ENCODE measurements at regions not wholly inside any gene's neighbourhood (a gene's known extent, or its start where the extent isn't known, plus 50 kb on each side); places are given as distances from the start of the nearest gene placed in this dataset.
"Not testable (repeated sequence)": the region's sequence is repeated elsewhere in the genome, so short reads cannot be mapped to it uniquely, and the experiment has no call there.

DNA sequence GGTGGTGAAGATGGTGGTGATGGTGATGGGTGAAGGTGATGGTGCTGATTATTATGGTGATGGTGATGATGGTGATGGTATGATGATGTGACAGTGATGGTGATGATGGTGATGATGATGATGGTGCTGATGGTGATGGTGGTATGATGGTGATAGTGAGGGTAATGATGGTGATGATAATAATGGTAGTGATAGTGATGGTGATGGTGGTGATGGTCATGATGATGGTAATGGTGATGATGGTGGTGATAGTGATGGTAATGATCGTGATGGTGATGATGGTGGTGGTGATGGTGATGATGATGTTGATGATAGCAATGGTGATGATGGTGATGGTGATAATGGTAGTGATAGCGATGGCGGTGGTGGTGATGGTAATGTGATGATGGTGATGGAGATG is 197.9 kb upstream of the ALG10B start:
- H3K27me3 ChIP-seq (replicated peaks; ENCODE audit: control insufficient read depth, insufficient read depth, low read length) = no peaks in the 10 kb centered on the region

DNA sequence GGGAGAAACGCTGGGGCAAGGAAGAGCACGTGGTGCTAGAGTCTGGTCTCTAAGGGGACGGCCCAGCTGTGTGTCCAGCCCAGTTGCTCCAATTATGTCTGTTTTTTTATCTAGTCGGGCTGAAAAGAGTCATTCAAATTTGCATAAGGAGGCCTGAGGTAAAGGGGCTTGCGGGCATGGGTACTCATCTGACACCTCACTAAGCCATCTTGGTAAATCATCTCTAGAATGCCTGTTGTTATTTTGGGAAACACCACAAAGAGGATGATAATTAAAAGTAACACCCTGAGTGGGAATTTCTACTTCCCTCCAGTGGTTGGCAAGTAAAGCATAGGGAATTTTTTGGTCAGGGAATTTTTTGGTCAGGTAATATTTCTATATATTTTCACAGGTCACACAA is 196.1 kb upstream of the ALG10B start:
- Histone ChIP-seq H3K36me3 (ENCODE audit: control insufficient read depth, insufficient read depth, low read length) (no peaks in the 10 kb centered on the region), H3K4me3 (replicated peaks; ENCODE audit: low read depth, low read length) (no peak overlapping the region), H3K27me3 (replicated peaks; ENCODE audit: control insufficient read depth, insufficient read depth, low read length) (no peaks in the 10 kb centered on the region)
- DNase-seq (ENCODE audit: extremely low read depth, insufficient read length) = no peak
- TF ChIP-seq, protein P1, sequence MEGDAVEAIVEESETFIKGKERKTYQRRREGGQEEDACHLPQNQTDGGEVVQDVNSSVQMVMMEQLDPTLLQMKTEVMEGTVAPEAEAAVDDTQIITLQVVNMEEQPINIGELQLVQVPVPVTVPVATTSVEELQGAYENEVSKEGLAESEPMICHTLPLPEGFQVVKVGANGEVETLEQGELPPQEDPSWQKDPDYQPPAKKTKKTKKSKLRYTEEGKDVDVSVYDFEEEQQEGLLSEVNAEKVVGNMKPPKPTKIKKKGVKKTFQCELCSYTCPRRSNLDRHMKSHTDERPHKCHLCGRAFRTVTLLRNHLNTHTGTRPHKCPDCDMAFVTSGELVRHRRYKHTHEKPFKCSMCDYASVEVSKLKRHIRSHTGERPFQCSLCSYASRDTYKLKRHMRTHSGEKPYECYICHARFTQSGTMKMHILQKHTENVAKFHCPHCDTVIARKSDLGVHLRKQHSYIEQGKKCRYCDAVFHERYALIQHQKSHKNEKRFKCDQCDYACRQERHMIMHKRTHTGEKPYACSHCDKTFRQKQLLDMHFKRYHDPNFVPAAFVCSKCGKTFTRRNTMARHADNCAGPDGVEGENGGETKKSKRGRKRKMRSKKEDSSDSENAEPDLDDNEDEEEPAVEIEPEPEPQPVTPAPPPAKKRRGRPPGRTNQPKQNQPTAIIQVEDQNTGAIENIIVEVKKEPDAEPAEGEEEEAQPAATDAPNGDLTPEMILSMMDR (IDR thresholded peaks at IDR 0.05; ENCODE audit: insufficient read depth, low read length, poor library complexity, severe bottlenecking) = no peak

More for the DNA sequence above, 197.9 kb upstream of the ALG10B start:
- DNase-seq (ENCODE audit: extremely low read depth, insufficient read length) = no peak
- TF ChIP-seq, protein P1 (IDR thresholded peaks at IDR 0.05; ENCODE audit: insufficient read depth, low read length, poor library complexity, severe bottlenecking) = no peak
- H3K36me3 ChIP-seq (ENCODE audit: control insufficient read depth, insufficient read depth, low read length) = no peaks in the 10 kb centered on the region
- no peak overlapping the region for H3K4me3 ChIP-seq (replicated peaks; ENCODE audit: low read depth, low read length)

DNA sequence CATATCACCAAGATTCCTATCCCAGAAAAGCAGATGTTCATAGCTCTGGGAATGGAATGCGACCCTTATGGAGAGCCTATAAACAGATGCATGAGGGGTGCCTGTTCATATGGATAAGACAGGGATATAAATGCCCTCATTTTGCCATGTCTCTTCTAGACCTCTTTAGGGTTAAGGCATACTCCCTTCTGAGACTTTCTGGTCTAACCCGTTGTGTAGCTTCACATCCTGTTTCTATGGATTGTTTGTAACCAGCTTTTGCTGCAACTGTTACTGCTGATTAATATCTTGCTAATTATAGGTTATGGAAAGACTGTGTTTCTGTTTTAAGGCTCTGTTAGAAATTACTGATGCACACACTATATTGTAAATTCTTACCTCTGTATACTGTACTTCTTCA is 193.5 kb upstream of the ALG10B start:
- H3K36me3 ChIP-seq (ENCODE audit: control insufficient read depth, insufficient read depth, low read length); DNase-seq (ENCODE audit: extremely low read depth, insufficient read length); H3K27me3 ChIP-seq (replicated peaks; ENCODE audit: control insufficient read depth, insufficient read depth, low read length); H3K4me3 ChIP-seq (replicated peaks; ENCODE audit: low read depth, low read length): not testable (repeated sequence)

DNA sequence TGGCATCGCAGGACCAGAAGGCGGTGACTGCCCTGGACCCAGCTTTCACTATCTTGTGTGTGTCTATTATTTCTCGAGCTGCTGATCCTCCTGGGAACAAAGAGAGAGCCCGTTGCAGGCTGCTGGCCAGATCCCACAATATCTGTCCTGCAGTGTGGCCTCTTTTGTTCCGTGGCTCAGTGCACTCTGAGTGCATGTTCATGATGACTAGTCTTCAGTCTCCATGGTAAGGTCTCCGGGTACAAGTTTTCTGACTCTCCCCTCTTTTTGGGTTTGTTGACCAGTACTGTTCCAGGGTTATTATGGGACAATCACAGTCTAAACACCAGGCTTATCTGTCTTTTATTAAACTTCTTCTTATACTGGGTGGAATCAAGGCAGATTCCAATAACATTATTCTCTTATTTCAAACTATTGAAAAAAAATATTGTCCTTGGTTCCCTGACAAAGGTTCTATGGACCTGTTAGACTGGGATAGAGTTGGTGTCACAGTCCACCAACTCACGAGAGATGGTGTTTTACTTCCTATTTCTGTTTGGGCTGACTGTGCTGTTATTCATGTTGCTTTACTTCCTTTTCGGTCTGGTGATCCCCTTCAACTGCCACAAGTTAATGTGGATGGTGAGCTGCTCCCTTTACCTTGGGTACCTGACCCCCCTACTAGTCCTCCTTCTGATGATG is 192.9 kb upstream of the ALG10B start:
- H3K36me3 ChIP-seq (ENCODE audit: control insufficient read depth, insufficient read depth, low read length) = no peaks in the 10 kb centered on the region
- no peak for DNase-seq (ENCODE audit: extremely low read depth, insufficient read length)
- H3K4me3 ChIP-seq (replicated peaks; ENCODE audit: low read depth, low read length) = no peak overlapping the region
- TF ChIP-seq, protein P1 (IDR thresholded peaks at IDR 0.05; ENCODE audit: insufficient read depth, low read length, poor library complexity, severe bottlenecking) = no peak
- H3K27me3 ChIP-seq (replicated peaks; ENCODE audit: control insufficient read depth, insufficient read depth, low read length) = no peaks in the 10 kb centered on the region

DNA sequence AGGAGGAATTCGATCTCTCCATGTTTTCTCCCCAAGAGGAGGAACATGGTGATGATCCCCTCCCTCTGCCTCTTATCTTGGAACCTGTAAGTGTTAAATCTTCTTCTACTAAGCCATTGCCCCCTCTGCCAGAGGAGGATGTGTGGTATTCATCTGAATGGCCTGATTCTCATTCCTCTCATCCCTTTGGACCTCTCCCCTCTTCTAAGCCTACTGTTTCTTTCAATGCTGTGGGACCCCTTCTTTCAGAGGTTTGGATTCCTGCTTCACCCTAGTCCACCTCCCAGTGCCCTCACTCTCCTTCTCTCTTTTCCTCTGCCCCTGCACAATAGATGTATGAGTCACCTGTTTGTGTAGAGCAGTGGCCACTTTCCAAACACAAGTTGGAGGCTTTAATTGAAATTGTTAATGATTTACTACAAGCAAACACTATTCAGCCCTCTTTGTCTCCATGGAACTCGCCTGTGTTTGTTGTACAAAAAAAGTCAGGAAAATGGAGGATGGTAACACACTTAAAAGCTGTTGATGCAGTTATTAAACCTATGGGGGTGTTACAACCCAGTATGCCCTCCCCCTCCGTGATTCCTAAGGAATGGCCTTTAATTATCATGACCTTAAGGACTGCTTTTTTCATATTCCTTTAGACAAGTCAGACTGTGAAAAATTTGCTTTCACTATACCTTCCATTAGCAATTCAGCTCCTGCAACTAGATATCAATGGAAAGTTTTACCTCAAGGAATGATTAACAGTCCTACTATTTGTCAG is 192.1 kb upstream of the ALG10B start:
- DNase-seq (ENCODE audit: extremely low read depth, insufficient read length) = no peak
- TF ChIP-seq, protein P1 (IDR thresholded peaks at IDR 0.05; ENCODE audit: insufficient read depth, low read length, poor library complexity, severe bottlenecking) = no peak
- Histone ChIP-seq H3K27me3 (replicated peaks; ENCODE audit: control insufficient read depth, insufficient read depth, low read length) (no peaks in the 10 kb centered on the region), H3K4me3 (replicated peaks; ENCODE audit: low read depth, low read length) (no peak overlapping the region), H3K36me3 (ENCODE audit: control insufficient read depth, insufficient read depth, low read length) (no peaks in the 10 kb centered on the region)

DNA sequence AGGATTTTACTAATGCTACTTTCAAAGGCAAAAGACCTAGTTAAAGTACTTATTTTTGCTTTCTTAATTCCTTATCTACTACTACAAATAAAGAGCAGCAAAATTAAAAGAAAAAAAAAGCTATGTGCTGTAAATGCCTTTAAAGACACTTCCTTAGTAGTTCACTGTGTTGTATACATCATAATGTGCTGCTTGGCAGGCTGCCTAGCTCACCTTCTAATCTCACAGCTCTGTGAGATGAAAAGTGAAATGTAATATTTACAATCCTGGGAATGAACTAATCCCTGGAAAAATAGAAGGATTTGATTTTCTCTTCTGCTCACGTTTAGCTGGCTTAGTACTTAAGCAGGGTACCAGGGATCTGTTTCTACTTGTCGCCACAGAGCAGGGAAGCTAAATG is 184.4 kb upstream of the ALG10B start:
- H3K27me3 ChIP-seq (replicated peaks; ENCODE audit: control insufficient read depth, insufficient read depth, low read length) = no peaks in the 10 kb centered on the region
- TF ChIP-seq, protein P1 (IDR thresholded peaks at IDR 0.05; ENCODE audit: insufficient read depth, low read length, poor library complexity, severe bottlenecking) = no peak
- H3K4me3 ChIP-seq (replicated peaks; ENCODE audit: low read depth, low read length) = no peak overlapping the region
- no peaks in the 10 kb centered on the region for H3K36me3 ChIP-seq (ENCODE audit: control insufficient read depth, insufficient read depth, low read length)
- DNase-seq (ENCODE audit: extremely low read depth, insufficient read length) = no peak

Measured in GM06990 (cell line).